ENCODE measurements at regions not wholly inside any gene's neighbourhood (a gene's known extent, or its start where the extent isn't known, plus 50 kb on each side); places are given as distances from the start of the nearest gene placed in this dataset.

DNA sequence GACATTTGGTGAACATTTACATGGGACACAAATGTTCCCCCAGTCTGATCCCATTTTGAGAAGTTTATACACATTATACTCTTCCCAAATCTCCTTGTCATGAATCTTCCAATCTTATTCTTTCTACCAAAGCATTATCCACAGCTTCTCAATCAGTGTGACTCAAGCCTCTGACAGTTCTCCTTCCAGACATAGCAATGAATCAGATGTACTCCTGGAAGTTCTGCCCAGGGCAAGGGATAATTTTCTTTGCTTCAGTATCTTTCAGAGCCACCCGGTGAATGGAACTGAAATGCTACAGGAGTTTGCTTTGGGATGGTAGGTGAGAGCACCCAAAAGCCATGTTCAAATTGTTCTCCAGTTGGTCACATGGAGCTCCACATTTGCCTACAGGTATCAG is 145.5 kb downstream of the ANXA5 start:
- no TSS peak for BruUV-seq (replicated peaks)
- Histone ChIP-seq H3K27ac (ENCODE audit: low read depth, low read length, poor library complexity, severe bottlenecking) (no peak overlapping the region), H3K36me3 (ENCODE audit: insufficient read depth, low read length, poor library complexity, severe bottlenecking) (no peaks in the 10 kb centered on the region), H3K4me1 (ENCODE audit: insufficient read depth, low read length, poor library complexity, severe bottlenecking) (no peaks in the 10 kb centered on the region), H3K27me3 (replicated peaks; ENCODE audit: insufficient read depth, low read depth, low read length, poor library complexity) (no peaks in the 10 kb centered on the region), H3K9me3 (ENCODE audit: low read depth, low read length, poor library complexity, severe bottlenecking) (no peaks in the 10 kb centered on the region), H3K4me3 (ENCODE audit: low read depth, low read length, poor library complexity, severe bottlenecking) (no peak overlapping the region)
- CTCF ChIA-PET, result no interaction called here
- intact Hi-C loops (cut with micrococcal nuclease; ENCODE audit: unreplicated experiment), result no loop called here
- POLR2A ChIA-PET (ENCODE audit: low non-redundant PET), result no interaction called here
- no peak for DNase-seq (ENCODE audit: low spot score)
- TF ChIP-seq, protein P1, sequence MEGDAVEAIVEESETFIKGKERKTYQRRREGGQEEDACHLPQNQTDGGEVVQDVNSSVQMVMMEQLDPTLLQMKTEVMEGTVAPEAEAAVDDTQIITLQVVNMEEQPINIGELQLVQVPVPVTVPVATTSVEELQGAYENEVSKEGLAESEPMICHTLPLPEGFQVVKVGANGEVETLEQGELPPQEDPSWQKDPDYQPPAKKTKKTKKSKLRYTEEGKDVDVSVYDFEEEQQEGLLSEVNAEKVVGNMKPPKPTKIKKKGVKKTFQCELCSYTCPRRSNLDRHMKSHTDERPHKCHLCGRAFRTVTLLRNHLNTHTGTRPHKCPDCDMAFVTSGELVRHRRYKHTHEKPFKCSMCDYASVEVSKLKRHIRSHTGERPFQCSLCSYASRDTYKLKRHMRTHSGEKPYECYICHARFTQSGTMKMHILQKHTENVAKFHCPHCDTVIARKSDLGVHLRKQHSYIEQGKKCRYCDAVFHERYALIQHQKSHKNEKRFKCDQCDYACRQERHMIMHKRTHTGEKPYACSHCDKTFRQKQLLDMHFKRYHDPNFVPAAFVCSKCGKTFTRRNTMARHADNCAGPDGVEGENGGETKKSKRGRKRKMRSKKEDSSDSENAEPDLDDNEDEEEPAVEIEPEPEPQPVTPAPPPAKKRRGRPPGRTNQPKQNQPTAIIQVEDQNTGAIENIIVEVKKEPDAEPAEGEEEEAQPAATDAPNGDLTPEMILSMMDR (conservative IDR thresholded peaks at IDR 0.05; ENCODE audit: low read depth, low read length), result no peak
- no peak for TF ChIP-seq EZH2 (IDR thresholded peaks at IDR 0.05; ENCODE audit: borderline replicate concordance, low read depth, low read length, poor library complexity, severe bottlenecking)

DNA sequence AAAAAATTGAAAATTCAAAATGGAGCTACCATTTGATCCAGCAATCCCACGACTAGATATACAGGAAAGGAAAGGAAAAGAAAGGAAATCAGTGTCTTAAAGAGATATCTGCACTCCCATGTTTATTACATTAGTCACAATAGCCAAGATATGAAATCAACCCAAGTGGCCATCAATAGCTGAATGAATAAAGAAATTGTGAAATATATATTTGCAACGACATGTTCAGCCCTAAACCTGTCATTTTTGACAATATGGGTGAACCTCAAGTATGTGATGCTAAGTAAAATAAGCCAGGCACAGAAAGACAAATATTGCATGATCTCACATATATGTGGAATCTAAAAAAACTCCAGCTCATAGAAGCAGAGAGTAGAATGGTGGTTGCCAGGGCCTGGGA is 155.1 kb downstream of the ANXA5 start:
- H3K9me3 ChIP-seq (ENCODE audit: low read depth, low read length, poor library complexity, severe bottlenecking), result no peaks in the 10 kb centered on the region
- H3K27me3 ChIP-seq (replicated peaks; ENCODE audit: insufficient read depth, low read depth, low read length, poor library complexity), result no peaks in the 10 kb centered on the region
- no peaks in the 10 kb centered on the region for H3K36me3 ChIP-seq (ENCODE audit: insufficient read depth, low read length, poor library complexity, severe bottlenecking)
- no peak for DNase-seq (ENCODE audit: low spot score)
- no peak overlapping the region for H3K4me3 ChIP-seq (ENCODE audit: low read depth, low read length, poor library complexity, severe bottlenecking)
- TF ChIP-seq, protein P1 (conservative IDR thresholded peaks at IDR 0.05; ENCODE audit: low read depth, low read length), result no peak
- TF ChIP-seq EZH2 (IDR thresholded peaks at IDR 0.05; ENCODE audit: borderline replicate concordance, low read depth, low read length, poor library complexity, severe bottlenecking), result no peak
- POLR2A ChIA-PET (ENCODE audit: low non-redundant PET), result no interaction called here
- intact Hi-C loops (cut with micrococcal nuclease; ENCODE audit: unreplicated experiment), result no loop called here
- no peaks in the 10 kb centered on the region for H3K4me1 ChIP-seq (ENCODE audit: insufficient read depth, low read length, poor library complexity, severe bottlenecking)
- H3K27ac ChIP-seq (ENCODE audit: low read depth, low read length, poor library complexity, severe bottlenecking), result no peak overlapping the region
- BruUV-seq (replicated peaks), result no TSS peak
- CTCF ChIA-PET, result no interaction called here

DNA sequence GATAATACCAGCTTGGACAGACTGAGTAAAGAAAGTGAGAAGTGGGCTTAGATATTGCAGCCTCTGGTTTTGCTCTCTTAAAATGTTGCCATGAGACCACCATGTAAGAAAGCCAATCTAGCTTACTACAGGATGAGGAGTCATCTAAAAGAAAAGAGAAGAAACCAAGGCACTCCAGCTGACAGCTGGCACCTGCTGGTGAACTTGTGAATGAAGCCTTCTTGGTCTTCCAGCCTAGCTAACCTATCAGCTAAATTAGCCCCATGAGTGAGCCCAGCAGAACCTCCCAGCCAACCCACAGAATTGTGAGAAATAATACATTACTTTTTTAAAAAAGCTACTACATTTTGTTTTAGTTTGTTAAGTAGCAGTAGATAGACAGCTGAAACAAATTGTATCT is 154.5 kb upstream of the QRFPR start:
- no peak for DNase-seq (ENCODE audit: low spot score)
- ChIA-PET POLR2A (ENCODE audit: low non-redundant PET) (interaction anchor here (0.6 kb wide), 1 partner anchor 95 kb away, joined by 5 read pairs; no protein-coding TSS in a partner anchor), CTCF (no interaction called here)
- no peaks in the 10 kb centered on the region for H3K27me3 ChIP-seq (replicated peaks; ENCODE audit: insufficient read depth, low read depth, low read length, poor library complexity)
- H3K4me1 ChIP-seq (ENCODE audit: insufficient read depth, low read length, poor library complexity, severe bottlenecking), result no peaks in the 10 kb centered on the region
- no peak overlapping the region for H3K4me3 ChIP-seq (ENCODE audit: low read depth, low read length, poor library complexity, severe bottlenecking)
- no peaks in the 10 kb centered on the region for H3K9me3 ChIP-seq (ENCODE audit: low read depth, low read length, poor library complexity, severe bottlenecking)
- no peaks in the 10 kb centered on the region for H3K36me3 ChIP-seq (ENCODE audit: insufficient read depth, low read length, poor library complexity, severe bottlenecking)
- no TSS peak for BruUV-seq (replicated peaks)
- TF ChIP-seq, protein P1 (conservative IDR thresholded peaks at IDR 0.05; ENCODE audit: low read depth, low read length), result no peak
- TF ChIP-seq EZH2 (IDR thresholded peaks at IDR 0.05; ENCODE audit: borderline replicate concordance, low read depth, low read length, poor library complexity, severe bottlenecking), result no peak
- no peak overlapping the region for H3K27ac ChIP-seq (ENCODE audit: low read depth, low read length, poor library complexity, severe bottlenecking)
- intact Hi-C loops (cut with micrococcal nuclease; ENCODE audit: unreplicated experiment), result no loop called here
